ENCODE measurements at regions not wholly inside any gene's neighbourhood (a gene's known extent, or its start where the extent isn't known, plus 50 kb on each side); places are given as distances from the start of the nearest gene placed in this dataset.

DNA sequence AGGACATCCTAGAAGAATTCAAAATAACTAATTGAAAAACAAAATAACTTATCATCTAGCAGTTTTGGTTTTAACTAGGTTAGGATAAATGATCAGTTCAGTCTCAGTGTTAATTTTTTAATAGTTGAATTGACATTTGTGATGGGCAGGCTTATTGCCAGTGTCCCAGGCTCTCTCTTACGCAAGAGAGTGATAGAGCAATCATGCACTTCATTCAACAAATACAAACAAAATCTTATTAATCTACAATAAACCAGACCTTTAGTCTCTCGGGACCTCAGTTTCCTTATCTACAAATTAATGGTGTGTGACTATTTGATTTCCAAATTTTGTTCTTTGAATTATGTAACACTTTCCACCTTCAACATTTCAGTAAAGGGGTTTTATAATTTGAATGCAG is 385.9 kb upstream of the JAG1 start:
- Histone ChIP-seq H3K79me2 (ENCODE audit: control insufficient read depth in 1 of 2, insufficient read depth in 2 of 2, low read length in 2 of 2) (no peaks in the 10 kb centered on the region), H3K4me3 (ENCODE audit: extremely low read depth in 1 of 4, insufficient read depth in 2 of 4, low read depth in 3 of 4, low read length in 4 of 4) (no peak overlapping the region), H4K20me1 (replicated peaks in 1 of 2; ENCODE audit: control insufficient read depth in 1 of 2, insufficient read depth in 2 of 2, low read length in 2 of 2) (no peaks in the 10 kb centered on the region), H3K23me2 (ENCODE audit: low read depth, low read length) (no peaks in the 10 kb centered on the region), H3K79me1 (ENCODE audit: low read depth, low read length) (no peaks in the 10 kb centered on the region), H3K56ac (replicated peaks; ENCODE audit: insufficient read length, low read depth, low read length) (no peak overlapping the region), H2AFZ (ENCODE audit: low read length) (no peak overlapping the region), H3K4me2 (ENCODE audit: insufficient read depth in 1 of 2, low read depth in 2 of 2, low read length in 2 of 2) (no peak overlapping the region), H3K9me3 (ENCODE audit: insufficient read depth in 2 of 2, low read depth in 1 of 2, low read length in 1 of 2) (no peaks in the 10 kb centered on the region), H3K36me3 (ENCODE audit: control insufficient read depth in 2 of 4, insufficient read depth in 4 of 4, low read length in 3 of 4) (no peaks in the 10 kb centered on the region), H2BK120ac (replicated peaks; ENCODE audit: low read depth, low read length) (no peak overlapping the region), H4K8ac (ENCODE audit: extremely low read depth, insufficient read depth, low read length) (no peak overlapping the region), H2BK5ac (ENCODE audit: low read depth, low read length) (no peak overlapping the region), H3K4me1 (replicated peaks in 1 of 4; ENCODE audit: control insufficient read depth in 3 of 4, insufficient read depth in 4 of 4, low read length in 3 of 4) (no peaks in the 10 kb centered on the region), H4K91ac (replicated peaks; ENCODE audit: insufficient read length, low read length) (no peak overlapping the region), H3K23ac (ENCODE audit: insufficient read length) (no peak overlapping the region), H3K14ac (ENCODE audit: insufficient read length) (no peak overlapping the region), H3K27me3 (replicated peaks in 1 of 4; ENCODE audit: control insufficient read depth in 3 of 4, extremely low read depth in 1 of 4, insufficient read depth in 3 of 4, low read length in 3 of 4) (no peaks in the 10 kb centered on the region), H3K4ac (replicated peaks; ENCODE audit: insufficient read length, low read depth, low read length) (no peak overlapping the region), H4K5ac (ENCODE audit: insufficient read length, low read depth, low read length) (no peak overlapping the region), H2BK15ac (ENCODE audit: low read length) (no peak overlapping the region), H3K9ac (replicated peaks in 1 of 4; ENCODE audit: extremely low read depth in 1 of 4, low read depth in 3 of 4, low read length in 3 of 4) (no peak overlapping the region), H2BK20ac (ENCODE audit: low read length) (no peak overlapping the region), H2AK5ac (ENCODE audit: low read depth, low read length) (no peak overlapping the region), H3K27ac (ENCODE audit: low read depth, low read length) (no peak overlapping the region), H2BK12ac (ENCODE audit: low read depth, low read length) (no peak overlapping the region), H3K18ac (ENCODE audit: extremely low read depth, low read length) (no peak overlapping the region)
- no peak for DNase-seq (ENCODE audit: low read depth in 1 of 2, low spot score in 2 of 2)
- CTCF ChIA-PET (ENCODE audit: partially characterized antibody), result no interaction called here
- FAIRE-seq, result no peak
- POLR2A ChIA-PET (ENCODE audit: partially characterized antibody), result no interaction called here
- WGBS, 2 experiments (ENCODE audit: extremely low coverage in 1 of 2, insufficient coverage in 1 of 2, insufficient read length in 1 of 2, insufficient replicate concordance in 2 of 2, low coverage in 1 of 2, low lambda C conversion rate in 2 of 2, missing lambda C conversion rate in 1 of 2), result 96% methylated on average over 2 of the region's 2 CpGs; no CpG with 5 or more reads in 1 of the 2 experiments
- TF ChIP-seq, protein P1, sequence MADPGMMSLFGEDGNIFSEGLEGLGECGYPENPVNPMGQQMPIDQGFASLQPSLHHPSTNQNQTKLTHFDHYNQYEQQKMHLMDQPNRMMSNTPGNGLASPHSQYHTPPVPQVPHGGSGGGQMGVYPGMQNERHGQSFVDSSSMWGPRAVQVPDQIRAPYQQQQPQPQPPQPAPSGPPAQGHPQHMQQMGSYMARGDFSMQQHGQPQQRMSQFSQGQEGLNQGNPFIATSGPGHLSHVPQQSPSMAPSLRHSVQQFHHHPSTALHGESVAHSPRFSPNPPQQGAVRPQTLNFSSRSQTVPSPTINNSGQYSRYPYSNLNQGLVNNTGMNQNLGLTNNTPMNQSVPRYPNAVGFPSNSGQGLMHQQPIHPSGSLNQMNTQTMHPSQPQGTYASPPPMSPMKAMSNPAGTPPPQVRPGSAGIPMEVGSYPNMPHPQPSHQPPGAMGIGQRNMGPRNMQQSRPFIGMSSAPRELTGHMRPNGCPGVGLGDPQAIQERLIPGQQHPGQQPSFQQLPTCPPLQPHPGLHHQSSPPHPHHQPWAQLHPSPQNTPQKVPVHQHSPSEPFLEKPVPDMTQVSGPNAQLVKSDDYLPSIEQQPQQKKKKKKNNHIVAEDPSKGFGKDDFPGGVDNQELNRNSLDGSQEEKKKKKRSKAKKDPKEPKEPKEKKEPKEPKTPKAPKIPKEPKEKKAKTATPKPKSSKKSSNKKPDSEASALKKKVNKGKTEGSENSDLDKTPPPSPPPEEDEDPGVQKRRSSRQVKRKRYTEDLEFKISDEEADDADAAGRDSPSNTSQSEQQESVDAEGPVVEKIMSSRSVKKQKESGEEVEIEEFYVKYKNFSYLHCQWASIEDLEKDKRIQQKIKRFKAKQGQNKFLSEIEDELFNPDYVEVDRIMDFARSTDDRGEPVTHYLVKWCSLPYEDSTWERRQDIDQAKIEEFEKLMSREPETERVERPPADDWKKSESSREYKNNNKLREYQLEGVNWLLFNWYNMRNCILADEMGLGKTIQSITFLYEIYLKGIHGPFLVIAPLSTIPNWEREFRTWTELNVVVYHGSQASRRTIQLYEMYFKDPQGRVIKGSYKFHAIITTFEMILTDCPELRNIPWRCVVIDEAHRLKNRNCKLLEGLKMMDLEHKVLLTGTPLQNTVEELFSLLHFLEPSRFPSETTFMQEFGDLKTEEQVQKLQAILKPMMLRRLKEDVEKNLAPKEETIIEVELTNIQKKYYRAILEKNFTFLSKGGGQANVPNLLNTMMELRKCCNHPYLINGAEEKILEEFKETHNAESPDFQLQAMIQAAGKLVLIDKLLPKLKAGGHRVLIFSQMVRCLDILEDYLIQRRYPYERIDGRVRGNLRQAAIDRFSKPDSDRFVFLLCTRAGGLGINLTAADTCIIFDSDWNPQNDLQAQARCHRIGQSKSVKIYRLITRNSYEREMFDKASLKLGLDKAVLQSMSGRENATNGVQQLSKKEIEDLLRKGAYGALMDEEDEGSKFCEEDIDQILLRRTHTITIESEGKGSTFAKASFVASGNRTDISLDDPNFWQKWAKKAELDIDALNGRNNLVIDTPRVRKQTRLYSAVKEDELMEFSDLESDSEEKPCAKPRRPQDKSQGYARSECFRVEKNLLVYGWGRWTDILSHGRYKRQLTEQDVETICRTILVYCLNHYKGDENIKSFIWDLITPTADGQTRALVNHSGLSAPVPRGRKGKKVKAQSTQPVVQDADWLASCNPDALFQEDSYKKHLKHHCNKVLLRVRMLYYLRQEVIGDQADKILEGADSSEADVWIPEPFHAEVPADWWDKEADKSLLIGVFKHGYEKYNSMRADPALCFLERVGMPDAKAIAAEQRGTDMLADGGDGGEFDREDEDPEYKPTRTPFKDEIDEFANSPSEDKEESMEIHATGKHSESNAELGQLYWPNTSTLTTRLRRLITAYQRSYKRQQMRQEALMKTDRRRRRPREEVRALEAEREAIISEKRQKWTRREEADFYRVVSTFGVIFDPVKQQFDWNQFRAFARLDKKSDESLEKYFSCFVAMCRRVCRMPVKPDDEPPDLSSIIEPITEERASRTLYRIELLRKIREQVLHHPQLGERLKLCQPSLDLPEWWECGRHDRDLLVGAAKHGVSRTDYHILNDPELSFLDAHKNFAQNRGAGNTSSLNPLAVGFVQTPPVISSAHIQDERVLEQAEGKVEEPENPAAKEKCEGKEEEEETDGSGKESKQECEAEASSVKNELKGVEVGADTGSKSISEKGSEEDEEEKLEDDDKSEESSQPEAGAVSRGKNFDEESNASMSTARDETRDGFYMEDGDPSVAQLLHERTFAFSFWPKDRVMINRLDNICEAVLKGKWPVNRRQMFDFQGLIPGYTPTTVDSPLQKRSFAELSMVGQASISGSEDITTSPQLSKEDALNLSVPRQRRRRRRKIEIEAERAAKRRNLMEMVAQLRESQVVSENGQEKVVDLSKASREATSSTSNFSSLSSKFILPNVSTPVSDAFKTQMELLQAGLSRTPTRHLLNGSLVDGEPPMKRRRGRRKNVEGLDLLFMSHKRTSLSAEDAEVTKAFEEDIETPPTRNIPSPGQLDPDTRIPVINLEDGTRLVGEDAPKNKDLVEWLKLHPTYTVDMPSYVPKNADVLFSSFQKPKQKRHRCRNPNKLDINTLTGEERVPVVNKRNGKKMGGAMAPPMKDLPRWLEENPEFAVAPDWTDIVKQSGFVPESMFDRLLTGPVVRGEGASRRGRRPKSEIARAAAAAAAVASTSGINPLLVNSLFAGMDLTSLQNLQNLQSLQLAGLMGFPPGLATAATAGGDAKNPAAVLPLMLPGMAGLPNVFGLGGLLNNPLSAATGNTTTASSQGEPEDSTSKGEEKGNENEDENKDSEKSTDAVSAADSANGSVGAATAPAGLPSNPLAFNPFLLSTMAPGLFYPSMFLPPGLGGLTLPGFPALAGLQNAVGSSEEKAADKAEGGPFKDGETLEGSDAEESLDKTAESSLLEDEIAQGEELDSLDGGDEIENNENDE (IDR thresholded peaks at IDR 0.05; ENCODE audit: insufficient replicate concordance, low read length), result no peak

All from H1 (cell line).